ENCODE measurements at regions not wholly inside any gene's neighbourhood (a gene's known extent, or its start where the extent isn't known, plus 50 kb on each side); places are given as distances from the start of the nearest gene placed in this dataset.
A peak's percentile ranks its signal among the peaks of the same experiment; 100 is the strongest.

DNA sequence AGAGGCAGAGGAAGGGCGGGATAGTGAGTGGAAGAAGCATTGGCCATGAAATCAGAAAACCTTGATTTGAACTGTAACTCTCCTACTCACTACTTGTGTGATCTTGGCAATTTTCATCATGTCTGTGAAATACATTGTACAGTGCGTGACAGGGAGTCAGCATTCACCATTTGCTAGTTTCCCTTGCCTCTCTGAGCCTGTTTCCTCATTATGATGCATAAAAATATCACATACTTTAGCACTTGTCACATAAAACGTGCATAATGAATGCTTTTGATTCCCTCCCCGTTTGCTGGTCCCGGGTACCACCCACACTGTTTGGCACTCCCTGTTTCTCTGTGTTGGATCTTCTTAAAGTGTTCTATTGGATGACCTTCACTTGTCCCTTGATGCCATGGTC, 101.1 kb upstream of the FRMD6 start:
- Histone ChIP-seq H3K27me3 (no peaks in the 10 kb centered on the region), H3K36me3 (no peaks in the 10 kb centered on the region), H3K4me1 (peaks cover 31% of the 10 kb centered on the region), H3K9me3 (replicated peaks) (peaks cover 3% of the 10 kb centered on the region; the same call in 1 of the 2 replicates), H3K27ac (no peak overlapping the region), H3K4me3 (no peak overlapping the region)
- DNase-seq: no peak

DNA sequence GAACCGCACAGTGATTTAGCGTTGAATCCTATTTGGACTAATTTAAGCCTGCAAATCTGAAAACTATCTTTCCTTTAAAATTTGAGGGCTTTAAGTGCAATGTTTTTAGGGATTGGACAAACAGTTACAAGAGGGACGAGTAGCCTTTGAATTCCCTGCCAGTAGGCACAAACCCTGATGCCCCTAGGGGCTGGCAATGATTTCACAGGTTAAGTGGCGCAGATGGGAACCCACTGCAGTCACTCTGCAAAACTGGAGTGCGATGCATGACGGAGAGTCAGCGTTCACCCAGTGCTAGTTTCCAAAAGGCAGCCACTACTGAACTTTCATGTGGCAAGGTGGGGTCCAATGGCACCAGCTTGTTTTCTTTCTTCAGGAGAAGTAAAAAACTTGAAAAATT, 99.4 kb upstream of the FRMD6 start:
- Histone ChIP-seq H3K4me3 (no peak overlapping the region), H3K4me1 (peaks cover 20% of the 10 kb centered on the region), H3K36me3 (no peaks in the 10 kb centered on the region), H3K27me3 (no peaks in the 10 kb centered on the region), H3K27ac (no peak overlapping the region), H3K9me3 (replicated peaks) (peaks cover 3% of the 10 kb centered on the region; the same call in 1 of the 2 replicates)
- no peak for DNase-seq

DNA sequence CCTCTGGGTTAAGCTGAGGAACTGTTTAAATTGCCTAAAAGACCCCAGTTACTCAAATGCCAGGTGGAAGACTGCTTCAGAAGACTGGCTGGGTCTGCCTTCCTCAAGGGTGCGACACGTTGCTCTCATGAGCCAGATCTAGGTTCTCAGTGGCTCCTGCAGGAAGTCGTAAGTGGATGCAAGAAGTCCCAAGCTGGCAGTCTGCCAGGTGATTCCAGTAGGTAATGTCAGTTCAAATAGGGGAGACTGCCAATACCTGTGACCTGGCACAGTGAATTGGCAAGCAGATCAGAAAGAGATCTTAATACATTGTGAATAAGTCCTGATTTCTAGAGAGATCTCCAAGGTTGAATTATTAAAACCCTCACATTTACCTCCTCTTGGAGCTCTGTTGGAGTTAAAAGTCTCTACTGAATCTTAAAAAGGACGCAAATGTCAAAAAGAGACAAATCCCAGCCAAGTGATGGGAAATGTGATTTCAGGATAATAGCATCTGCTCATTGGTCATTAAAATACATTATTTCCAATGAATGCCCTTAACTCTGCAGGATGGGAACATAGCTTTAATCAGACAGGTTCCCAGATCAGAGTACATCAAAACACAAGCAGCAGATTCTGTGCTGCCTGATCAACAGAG, 98.8 kb upstream of the FRMD6 start:
- Histone ChIP-seq H3K4me3 (no peak overlapping the region), H3K36me3 (no peaks in the 10 kb centered on the region), H3K4me1 (peaks cover 14% of the 10 kb centered on the region), H3K27ac (no peak overlapping the region; the same call in 1 of the 2 replicates), H3K9me3 (replicated peaks) (peaks cover 3% of the 10 kb centered on the region; the same call in 1 of the 2 replicates), H3K27me3 (no peaks in the 10 kb centered on the region)
- no peak for DNase-seq

GRCh38 chr14:51554339-51554920, 97.3 kb upstream of the FRMD6 start:
- Histone ChIP-seq H3K9me3 (replicated peaks) (peaks cover 3% of the 10 kb centered on the region; the same call in 1 of the 2 replicates), H3K36me3 (no peaks in the 10 kb centered on the region), H3K27ac (peak overlapping the region; percentile 50), H3K27me3 (no peaks in the 10 kb centered on the region), H3K4me3 (no peak overlapping the region), H3K4me1 (peaks cover 13% of the 10 kb centered on the region)
- peak in 1 of 2 experiments; percentile 22 for DNase-seq

GRCh38 chr14:51554953-51555352, 96.8 kb upstream of the FRMD6 start:
- Histone ChIP-seq H3K36me3 (no peaks in the 10 kb centered on the region), H3K27ac (peak overlapping the region; percentile 50), H3K9me3 (replicated peaks) (peaks cover 3% of the 10 kb centered on the region; the same call in 1 of the 2 replicates), H3K4me1 (peaks cover 13% of the 10 kb centered on the region), H3K4me3 (no peak overlapping the region), H3K27me3 (no peaks in the 10 kb centered on the region)
- DNase-seq: no peak

DNA sequence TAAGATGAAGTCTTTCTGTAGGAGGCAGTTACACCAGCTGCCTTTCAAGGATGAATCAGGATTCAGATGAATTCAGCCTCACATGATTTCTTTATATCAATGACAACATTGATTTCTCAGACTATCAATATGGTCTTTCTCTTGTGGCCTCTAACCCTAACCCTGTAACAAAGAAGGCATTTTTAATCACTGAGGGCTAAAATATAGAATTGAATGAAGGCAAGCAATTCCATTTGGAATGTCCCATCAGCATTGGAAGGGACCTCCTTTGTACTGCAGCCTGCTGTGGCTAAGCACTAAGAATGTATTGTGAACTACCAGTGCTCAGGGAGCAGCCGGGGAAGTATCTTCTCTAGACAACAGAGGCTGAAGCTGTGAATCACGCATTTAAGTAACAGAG, 90.6 kb upstream of the FRMD6 start:
- DNase-seq: no peak
- no peaks in the 10 kb centered on the region for H3K36me3 ChIP-seq

DNA sequence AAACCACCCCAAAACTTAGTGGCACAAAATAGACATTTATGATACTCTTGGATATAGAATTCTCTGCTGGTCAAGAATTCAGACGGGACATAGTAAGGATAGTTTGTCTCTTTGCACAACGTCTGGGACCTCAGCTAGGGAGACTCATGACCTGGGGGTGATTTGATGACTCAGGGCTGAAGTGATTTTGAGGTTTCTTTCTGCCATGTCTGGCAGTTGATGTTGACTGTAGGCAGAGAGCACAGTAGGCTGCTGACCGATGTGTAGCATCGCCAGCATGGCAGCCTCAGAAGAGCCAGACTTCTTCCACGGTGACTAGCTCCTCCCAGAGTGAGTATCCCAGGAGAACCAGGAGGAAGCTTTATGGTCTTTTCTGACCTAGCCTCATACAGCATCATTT, 88.9 kb upstream of the FRMD6 start:
- Histone ChIP-seq H3K4me1 (no peaks in the 10 kb centered on the region; the same call in 1 of the 2 replicates), H3K27ac (no peak overlapping the region), H3K36me3 (no peaks in the 10 kb centered on the region), H3K9me3 (replicated peaks) (no peaks in the 10 kb centered on the region), H3K4me3 (no peak overlapping the region), H3K27me3 (no peaks in the 10 kb centered on the region)
- DNase-seq: no peak

More for the DNA sequence above, 90.6 kb upstream of the FRMD6 start:
- H3K27me3 ChIP-seq: no peaks in the 10 kb centered on the region
- H3K4me1 ChIP-seq: no peaks in the 10 kb centered on the region; the same call in 1 of the 2 replicates
- H3K9me3 ChIP-seq (replicated peaks): no peaks in the 10 kb centered on the region
- H3K27ac ChIP-seq: no peak overlapping the region
- no peak overlapping the region for H3K4me3 ChIP-seq

DNA sequence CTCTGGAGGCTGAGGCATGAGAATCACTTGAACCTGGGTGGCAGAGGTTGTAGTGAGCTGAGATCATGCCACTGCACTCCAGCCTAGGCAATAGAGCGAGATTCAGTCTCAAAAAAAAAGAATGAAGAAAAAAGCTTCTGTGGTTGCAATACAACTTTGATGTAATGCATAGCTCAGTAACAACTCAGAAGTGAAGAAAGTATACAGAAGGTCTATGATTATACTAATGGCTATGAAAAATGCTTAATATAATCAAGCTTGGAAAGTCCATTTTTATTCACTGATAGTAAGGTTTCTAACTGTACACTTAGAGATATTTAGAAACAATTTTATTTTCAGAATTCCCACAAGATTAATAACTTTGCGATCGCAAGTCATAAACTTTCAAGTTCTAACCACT, 88.2 kb upstream of the FRMD6 start:
- no peaks in the 10 kb centered on the region; the same call in 1 of the 2 replicates for H3K4me1 ChIP-seq
- DNase-seq: no peak
- no peaks in the 10 kb centered on the region for H3K27me3 ChIP-seq
- no peaks in the 10 kb centered on the region for H3K36me3 ChIP-seq
- no peak overlapping the region for H3K27ac ChIP-seq
- H3K9me3 ChIP-seq (replicated peaks): no peaks in the 10 kb centered on the region
- H3K4me3 ChIP-seq: no peak overlapping the region

DNA sequence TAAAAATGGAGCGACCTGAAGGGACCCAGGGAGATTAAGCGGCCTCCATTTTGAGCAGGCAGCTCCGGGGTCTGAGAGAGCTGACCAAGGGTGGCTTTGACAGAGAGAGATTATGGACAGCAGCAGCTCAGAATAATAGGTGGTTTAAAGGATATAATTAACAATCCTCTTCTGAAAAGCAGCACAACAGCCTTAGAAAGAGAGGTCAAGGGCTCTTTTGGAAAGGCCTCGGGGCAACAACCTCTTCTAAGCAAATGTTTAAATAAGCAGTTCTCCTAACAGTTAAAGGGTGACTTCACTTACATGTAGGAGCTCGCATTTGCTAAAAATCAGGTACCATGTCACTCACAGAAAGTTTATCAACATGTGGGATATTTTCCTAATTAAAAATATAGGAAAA, 87.2 kb upstream of the FRMD6 start:
- Histone ChIP-seq H3K4me3 (no peak overlapping the region), H3K9me3 (replicated peaks) (no peaks in the 10 kb centered on the region), H3K4me1 (no peaks in the 10 kb centered on the region), H3K36me3 (no peaks in the 10 kb centered on the region), H3K27me3 (no peaks in the 10 kb centered on the region), H3K27ac (no peak overlapping the region)
- DNase-seq: no peak

- Histone ChIP-seq H3K27ac (no peak overlapping the region), H3K4me1 (no peaks in the 10 kb centered on the region), H3K27me3 (no peaks in the 10 kb centered on the region), H3K4me3 (no peak overlapping the region), H3K9me3 (replicated peaks) (no peaks in the 10 kb centered on the region), H3K36me3 (no peaks in the 10 kb centered on the region)
- no peak for DNase-seq
Observed at GRCh38 chr14:51564986-51565604, 86.6 kb upstream of the FRMD6 start.

- H3K36me3 ChIP-seq: no peaks in the 10 kb centered on the region
- no peak overlapping the region for H3K4me3 ChIP-seq
- H3K27me3 ChIP-seq: no peaks in the 10 kb centered on the region
- DNase-seq: peak; percentile 28 to 56
- H3K4me1 ChIP-seq: no peaks in the 10 kb centered on the region
- H3K27ac ChIP-seq: no peak overlapping the region
- H3K9me3 ChIP-seq (replicated peaks): no peaks in the 10 kb centered on the region
Observed at GRCh38 chr14:51566831-51567582, 84.7 kb upstream of the FRMD6 start.

GRCh38 chr14:51568366-51568765, 83.3 kb upstream of the FRMD6 start:
- no peaks in the 10 kb centered on the region for H3K4me1 ChIP-seq
- DNase-seq: no peak
- no peaks in the 10 kb centered on the region for H3K27me3 ChIP-seq
- no peak overlapping the region for H3K4me3 ChIP-seq
- H3K9me3 ChIP-seq (replicated peaks): no peaks in the 10 kb centered on the region
- H3K27ac ChIP-seq: no peak overlapping the region
- H3K36me3 ChIP-seq: no peaks in the 10 kb centered on the region

DNA sequence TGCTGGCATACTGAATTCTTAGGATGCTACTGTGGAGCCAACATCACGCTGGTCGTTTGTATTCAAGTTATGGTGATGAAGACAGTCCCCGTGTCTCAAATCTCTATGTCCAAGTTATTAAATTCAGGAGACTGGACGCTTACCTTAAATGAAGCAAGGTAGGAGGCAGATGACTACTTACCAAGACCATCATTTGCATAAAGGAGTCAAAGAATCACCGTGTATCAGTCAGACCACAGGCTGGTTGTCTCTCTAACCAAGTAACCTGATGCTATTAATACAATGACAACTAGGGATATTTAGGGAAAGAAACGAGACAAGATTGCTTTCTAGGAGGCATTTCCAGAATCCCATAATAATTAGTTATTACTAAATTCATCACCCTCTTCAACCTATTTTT, 78.1 kb upstream of the FRMD6 start:
- Histone ChIP-seq H3K27me3 (no peaks in the 10 kb centered on the region), H3K9me3 (replicated peaks) (no peaks in the 10 kb centered on the region), H3K4me1 (no peaks in the 10 kb centered on the region), H3K36me3 (no peaks in the 10 kb centered on the region), H3K27ac (no peak overlapping the region), H3K4me3 (no peak overlapping the region)
- no peak for DNase-seq

GRCh38 chr14:51574009-51574408, 77.7 kb upstream of the FRMD6 start:
- Histone ChIP-seq H3K4me1 (no peaks in the 10 kb centered on the region), H3K4me3 (no peak overlapping the region), H3K27me3 (no peaks in the 10 kb centered on the region), H3K27ac (no peak overlapping the region), H3K9me3 (replicated peaks) (no peaks in the 10 kb centered on the region), H3K36me3 (no peaks in the 10 kb centered on the region)
- no peak for DNase-seq
